ENCODE measurements at regions not wholly inside any gene's neighbourhood (a gene's known extent, or its start where the extent isn't known, plus 50 kb on each side); places are given as distances from the start of the nearest gene placed in this dataset.
A peak's percentile ranks its signal among the peaks of the same experiment; 100 is the strongest.

GRCh38 chr11:45597097-45597496, 68.3 kb downstream of the CHST1 start:
- no peak for DNase-seq (ENCODE audit: low read depth)

- no peak for DNase-seq (ENCODE audit: low read depth)
Observed at GRCh38 chr11:45596571-45596970, 68.9 kb downstream of the CHST1 start.

- DNase-seq (ENCODE audit: low read depth) = no peak
Observed at GRCh38 chr11:45593992-45594391, 71.4 kb downstream of the CHST1 start.

GRCh38 chr11:45592636-45593035, 72.8 kb downstream of the CHST1 start:
- DNase-seq (ENCODE audit: low read depth) = no peak

- no peak for DNase-seq (ENCODE audit: low read depth)
Observed at GRCh38 chr11:45590743-45591142, 74.7 kb downstream of the CHST1 start.

GRCh38 chr11:45585205-45585604, 80.2 kb downstream of the CHST1 start:
- DNase-seq (ENCODE audit: low read depth) = no peak

- DNase-seq (ENCODE audit: low read depth) = no peak
Observed at GRCh38 chr11:45583981-45584566, 81.3 kb downstream of the CHST1 start.

GRCh38 chr11:45580399-45580798, 85.0 kb downstream of the CHST1 start:
- DNase-seq (ENCODE audit: low read depth) = no peak

- DNase-seq (ENCODE audit: low read depth) = no peak
Observed at GRCh38 chr11:45578316-45578715, 87.1 kb downstream of the CHST1 start.

GRCh38 chr11:45577752-45578151, 87.7 kb downstream of the CHST1 start:
- DNase-seq (ENCODE audit: low read depth) = no peak

- DNase-seq (ENCODE audit: low read depth) = no peak
Observed at GRCh38 chr11:45576461-45577215, 88.8 kb downstream of the CHST1 start.

- no peak for DNase-seq (ENCODE audit: low read depth)
Observed at GRCh38 chr11:45573728-45574127, 91.7 kb downstream of the CHST1 start.

GRCh38 chr11:45572354-45573123, 92.9 kb downstream of the CHST1 start:
- DNase-seq (ENCODE audit: low read depth) = no peak

GRCh38 chr11:45569776-45570175, 95.6 kb downstream of the CHST1 start:
- no peak for DNase-seq (ENCODE audit: low read depth)

- no peak for DNase-seq (ENCODE audit: low read depth)
Observed at GRCh38 chr11:45568049-45568448, 97.4 kb downstream of the CHST1 start.

GRCh38 chr11:45565446-45565988, 99.9 kb downstream of the CHST1 start:
- DNase-seq (ENCODE audit: low read depth) = no peak

GRCh38 chr11:45563810-45564209, 101.6 kb downstream of the CHST1 start:
- DNase-seq (ENCODE audit: low read depth) = no peak

- no peak for DNase-seq (ENCODE audit: low read depth)
Observed at GRCh38 chr11:45563171-45563570, 102.3 kb downstream of the CHST1 start.

- DNase-seq (ENCODE audit: low read depth) = no peak
Observed at GRCh38 chr11:45560913-45561281, 104.5 kb downstream of the CHST1 start.

GRCh38 chr11:45560155-45560912, 105.1 kb downstream of the CHST1 start:
- no peak for DNase-seq (ENCODE audit: low read depth)

GRCh38 chr11:45556851-45557707, 108.3 kb downstream of the CHST1 start:
- DNase-seq (ENCODE audit: low read depth) = peak; percentile 22

Measured in HS-5 (cell line).